ENCODE measurements at regions not wholly inside any gene's neighbourhood (a gene's known extent, or its start where the extent isn't known, plus 50 kb on each side); places are given as distances from the start of the nearest gene placed in this dataset.
"Not testable (repeated sequence)": the region's sequence is repeated elsewhere in the genome, so short reads cannot be mapped to it uniquely, and the experiment has no call there.

GRCh38 chr12:31890295-31891285 is 68.6 kb upstream of the RESF1 start:
- H3K27me3 Mint-ChIP-seq: no peaks in the 10 kb centered on the region
- H3K27ac Mint-ChIP-seq: peak overlapping the region; percentile 89
- Histone ChIP-seq H3K9me3 (ENCODE audit: control insufficient read depth in 1 of 2, insufficient read depth in 1 of 2, low read length in 2 of 2) (peaks cover 52 to 59% of the 10 kb centered on the region in 2 experiments), H3K4me1 (ENCODE audit: insufficient read depth, low read length) (peaks cover 81% of the 10 kb centered on the region), H3K36me3 (ENCODE audit: insufficient read depth, low read length) (no peaks in the 10 kb centered on the region), H3K27me3 (ENCODE audit: control insufficient read depth in 1 of 2, insufficient read depth in 2 of 2, low read length in 2 of 2) (no peaks in the 10 kb centered on the region), H3K4me3 (ENCODE audit: low read length) (no peak overlapping the region), H3K27ac (ENCODE audit: low read depth in 1 of 2, low read length in 2 of 2) (peak overlapping the region; percentile 55 to 68)
- ATAC-seq (ENCODE audit: poor library complexity) (peak; percentile 92), DNase-seq (peak in 4 of 14 experiments; percentile 30 to 89 (median 67))
- H3K36me3 Mint-ChIP-seq (ENCODE audit: low read depth): peaks cover 76% of the 10 kb centered on the region
- CTCF ChIA-PET: interaction anchor here (0.7 to 0.9 kb wide), 2 partner anchors 79 to 170 kb away, joined by 3 read pairs; no protein-coding TSS in a partner anchor
- POLR2A ChIA-PET: interaction anchor here (0.6 to 3.0 kb wide), 22 partner anchors 12 to 237 kb away, joined by 3 to 47 read pairs (median 5); partner anchors contain the start of genes AMN1, ETFBKMT and RESF1
- peaks cover 19% of the 10 kb centered on the region for H3K9me3 Mint-ChIP-seq
- H3K4me1 Mint-ChIP-seq (ENCODE audit: low read depth): peaks cover 63% of the 10 kb centered on the region
- peak overlapping the region; percentile 60 for H3K4me3 Mint-ChIP-seq
- no peak for TF ChIP-seq CTCF (IDR thresholded peaks at IDR 0.05)
- intact Hi-C loops (cut with DNase I, micrococcal nuclease): loop anchor here in 1 of 2 experiments (5.0 to 10.0 kb wide), 2 partner anchors 37 to 236 kb away; partner anchors contain the start of gene ETFBKMT

DNA sequence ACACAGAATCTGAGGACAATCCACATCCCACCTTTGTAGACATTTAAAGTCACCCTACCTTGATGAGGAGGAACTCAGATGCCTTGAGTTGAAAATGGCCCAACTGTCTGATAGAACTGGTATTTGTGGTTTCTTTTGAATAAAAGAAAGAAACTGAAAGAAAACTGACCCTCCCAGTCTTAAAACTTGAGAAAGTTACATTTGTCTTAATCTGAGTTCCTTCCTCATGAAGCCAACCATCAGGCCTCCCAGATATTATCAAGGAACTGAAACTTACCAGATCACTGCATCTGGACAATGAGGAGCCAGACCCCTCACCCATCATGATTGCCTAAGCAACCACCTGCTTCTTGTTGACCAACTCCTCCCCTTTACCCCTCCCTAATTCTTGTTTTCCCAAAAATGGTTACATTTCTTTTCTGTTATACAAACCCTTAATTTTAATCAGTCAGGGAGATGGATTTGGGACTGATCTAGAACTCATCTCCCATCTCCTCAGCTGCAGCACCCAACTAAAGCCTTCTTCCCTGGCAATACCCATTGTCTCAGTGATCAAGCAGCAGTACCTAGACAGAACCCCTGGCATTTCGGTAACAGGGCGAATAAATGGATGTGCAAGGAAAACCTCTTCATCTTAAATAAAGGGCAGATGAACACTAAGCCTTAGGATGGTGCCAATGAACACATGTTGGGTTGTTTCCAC is 72.0 kb upstream of the RESF1 start:
- H3K9me3 ChIP-seq (ENCODE audit: control insufficient read depth in 1 of 2, insufficient read depth in 1 of 2, low read length in 2 of 2): peaks cover 31 to 36% of the 10 kb centered on the region in 2 experiments
- Mint-ChIP-seq H3K4me3 (peak overlapping the region; percentile 67), H3K27me3 (no peaks in the 10 kb centered on the region), H3K27ac (peak overlapping the region; percentile 75), H3K4me1 (ENCODE audit: low read depth) (peaks cover 50% of the 10 kb centered on the region), H3K9me3 (peaks cover 15% of the 10 kb centered on the region), H3K36me3 (ENCODE audit: low read depth) (peaks cover 52% of the 10 kb centered on the region)
- peaks cover 48% of the 10 kb centered on the region for H3K4me1 ChIP-seq (ENCODE audit: insufficient read depth, low read length)
- ATAC-seq (ENCODE audit: poor library complexity): no peak
- ChIA-PET CTCF (interaction anchor here (1.9 kb wide), 1 partner anchor 173 kb away, joined by 4 read pairs; no protein-coding TSS in a partner anchor), POLR2A (interaction anchor here (1.0 kb wide), 1 partner anchor 10 kb away, joined by 5 read pairs; no protein-coding TSS in a partner anchor)
- peak overlapping the region in 1 of 2 donors; percentile 3 for H3K27ac ChIP-seq (ENCODE audit: low read depth in 1 of 2, low read length in 2 of 2)
- TF ChIP-seq CTCF (IDR thresholded peaks at IDR 0.05): no peak
- intact Hi-C loops (cut with DNase I, micrococcal nuclease): no loop called here
- no peaks in the 10 kb centered on the region for H3K27me3 ChIP-seq (ENCODE audit: control insufficient read depth in 1 of 2, insufficient read depth in 2 of 2, low read length in 2 of 2)
- H3K4me3 ChIP-seq (ENCODE audit: low read length): no peak overlapping the region
- H3K36me3 ChIP-seq (ENCODE audit: insufficient read depth, low read length): no peaks in the 10 kb centered on the region
- DNase-seq: peak in 1 of 14 experiments; percentile 30

DNA sequence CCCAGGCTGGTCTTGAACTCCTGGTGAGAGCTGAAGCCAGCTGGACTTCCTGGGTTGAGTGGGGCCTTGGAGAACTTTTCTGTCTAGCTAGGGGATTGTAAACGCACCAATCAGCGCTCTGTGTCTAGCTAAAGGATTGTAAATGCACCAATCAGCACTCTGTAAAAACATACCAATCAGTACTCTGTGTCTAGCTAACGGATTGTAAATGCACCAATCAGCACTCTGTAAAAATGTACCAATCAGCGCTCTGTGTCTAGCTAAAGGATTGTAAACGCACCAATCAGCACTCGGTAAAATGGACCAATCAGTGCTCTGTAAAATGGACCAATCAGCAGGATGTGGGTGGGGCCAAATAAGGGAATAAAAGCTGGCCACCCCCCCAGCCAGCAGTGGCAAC is 76.5 kb upstream of the RESF1 start:
- H3K27ac Mint-ChIP-seq: not testable (repeated sequence)
- POLR2A ChIA-PET: interaction anchor here (0.9 to 2.0 kb wide), 2 partner anchors 14 to 77 kb away, joined by 3 to 6 read pairs; partner anchors contain the start of gene RESF1

More for the DNA sequence above, 76.5 kb upstream of the RESF1 start:
- DNase-seq; H3K4me1 ChIP-seq (ENCODE audit: insufficient read depth, low read length); H3K27ac ChIP-seq (ENCODE audit: low read depth in 1 of 2, low read length in 2 of 2); H3K27me3 Mint-ChIP-seq; H3K36me3 ChIP-seq (ENCODE audit: insufficient read depth, low read length); intact Hi-C loops (cut with DNase I, micrococcal nuclease); CTCF ChIA-PET; H3K4me3 ChIP-seq (ENCODE audit: low read length); H3K4me3 Mint-ChIP-seq; ATAC-seq (ENCODE audit: poor library complexity); H3K27me3 ChIP-seq (ENCODE audit: control insufficient read depth in 1 of 2, insufficient read depth in 2 of 2, low read length in 2 of 2): not testable (repeated sequence)
- Mint-ChIP-seq H3K36me3 (ENCODE audit: low read depth) (peaks cover 27% of the 10 kb centered on the region), H3K4me1 (ENCODE audit: low read depth) (peaks cover 44% of the 10 kb centered on the region), H3K9me3 (peaks cover 17% of the 10 kb centered on the region)
- H3K9me3 ChIP-seq (ENCODE audit: control insufficient read depth in 1 of 2, insufficient read depth in 1 of 2, low read length in 2 of 2): peaks cover 13 to 21% of the 10 kb centered on the region in 2 experiments

All from CD4-positive, alpha-beta T cell (primary cell).